ENCODE measurements at regions not wholly inside any gene's neighbourhood (a gene's known extent, or its start where the extent isn't known, plus 50 kb on each side); places are given as distances from the start of the nearest gene placed in this dataset.
A peak's percentile ranks its signal among the peaks of the same experiment; 100 is the strongest.

DNA sequence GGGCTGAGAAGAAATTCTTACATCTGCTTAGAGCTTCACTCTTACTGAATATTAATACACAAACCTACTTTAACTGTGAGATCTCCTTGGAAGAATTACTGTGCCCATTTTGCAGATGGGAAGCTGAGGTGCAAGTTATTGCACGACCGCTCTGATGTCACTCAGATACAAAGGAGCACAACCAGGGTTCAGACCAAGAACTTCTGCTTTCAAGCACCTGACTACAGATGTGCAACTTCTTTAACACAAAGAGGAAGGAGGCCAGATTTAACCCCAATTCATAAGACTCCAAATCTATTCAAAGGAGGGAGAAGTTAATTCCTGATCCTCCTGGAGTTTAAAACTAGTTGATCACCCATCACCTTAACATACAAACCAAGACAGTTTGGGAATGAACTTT lies 232.6 kb downstream of the VRK1 start:
- Mint-ChIP-seq H3K27ac (no peak overlapping the region), H3K4me3 (no peak overlapping the region), H3K36me3 (no peaks in the 10 kb centered on the region), H3K27me3 (peaks cover 50% of the 10 kb centered on the region), H3K9me3 (peaks cover under 1 to 6% (median 5%) of the 10 kb centered on the region in 3 donors), H3K4me1 (peaks cover 18 to 31% (median 23%) of the 10 kb centered on the region in 3 donors)

DNA sequence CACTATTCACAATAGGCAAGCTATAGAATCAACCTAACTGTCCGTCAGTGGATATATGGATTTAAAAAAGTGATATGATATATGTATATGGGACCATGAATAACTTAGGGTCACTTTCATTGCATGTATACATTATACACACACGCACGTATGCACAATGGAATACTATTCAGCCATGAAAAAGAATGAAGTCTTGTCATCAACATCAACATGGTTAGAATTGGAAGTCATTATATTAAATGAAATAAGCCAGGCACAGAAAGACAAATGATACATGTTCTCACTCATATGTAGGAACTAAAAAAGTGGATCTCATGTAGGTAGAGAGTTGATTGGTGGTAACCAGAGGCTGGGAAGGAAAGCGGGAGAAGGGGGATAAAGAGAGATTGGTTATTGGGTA lies 234.3 kb downstream of the VRK1 start:
- Mint-ChIP-seq H3K27me3 (peaks cover 45% of the 10 kb centered on the region), H3K4me1 (peaks cover 14 to 20% (median 16%) of the 10 kb centered on the region in 3 donors), H3K36me3 (no peaks in the 10 kb centered on the region), H3K4me3 (no peak overlapping the region), H3K27ac (no peak overlapping the region), H3K9me3 (peaks cover 5 to 8% (median 6%) of the 10 kb centered on the region in 3 donors)

DNA sequence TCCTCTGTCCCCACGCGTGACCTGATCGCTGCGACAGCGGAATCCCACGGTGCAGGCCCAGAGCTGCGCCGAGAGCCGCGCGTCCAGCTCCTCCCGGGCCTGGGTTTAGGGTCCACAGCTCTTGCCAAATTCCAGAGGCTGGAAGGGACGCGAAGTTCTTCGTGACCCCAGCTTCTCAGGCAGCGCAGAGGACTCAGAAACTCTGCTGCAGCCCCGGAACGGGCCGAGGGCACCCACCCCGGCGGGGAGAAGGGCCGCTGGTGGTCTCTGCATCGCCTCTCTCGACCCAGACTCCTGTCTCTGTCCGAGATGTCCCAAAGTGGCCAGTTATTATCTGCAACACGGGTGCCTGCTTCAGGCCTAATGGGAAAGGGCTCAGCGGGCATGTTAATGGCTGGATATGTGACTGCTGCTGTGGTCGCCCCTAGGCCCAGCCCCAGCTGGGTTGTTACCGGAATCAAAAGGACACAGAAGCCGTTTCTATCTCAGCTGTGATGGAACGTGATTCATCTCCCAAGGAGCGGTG lies 236.4 kb downstream of the VRK1 start:
- Mint-ChIP-seq H3K9me3 (peaks cover 6 to 19% (median 9%) of the 10 kb centered on the region in 3 donors), H3K4me1 (peaks cover 7 to 16% (median 14%) of the 10 kb centered on the region in 3 donors), H3K27me3 (peaks cover 41% of the 10 kb centered on the region), H3K27ac (no peak overlapping the region), H3K4me3 (peak overlapping the region in 1 of 4 donors; percentile 63), H3K36me3 (peaks cover 2% of the 10 kb centered on the region)

DNA sequence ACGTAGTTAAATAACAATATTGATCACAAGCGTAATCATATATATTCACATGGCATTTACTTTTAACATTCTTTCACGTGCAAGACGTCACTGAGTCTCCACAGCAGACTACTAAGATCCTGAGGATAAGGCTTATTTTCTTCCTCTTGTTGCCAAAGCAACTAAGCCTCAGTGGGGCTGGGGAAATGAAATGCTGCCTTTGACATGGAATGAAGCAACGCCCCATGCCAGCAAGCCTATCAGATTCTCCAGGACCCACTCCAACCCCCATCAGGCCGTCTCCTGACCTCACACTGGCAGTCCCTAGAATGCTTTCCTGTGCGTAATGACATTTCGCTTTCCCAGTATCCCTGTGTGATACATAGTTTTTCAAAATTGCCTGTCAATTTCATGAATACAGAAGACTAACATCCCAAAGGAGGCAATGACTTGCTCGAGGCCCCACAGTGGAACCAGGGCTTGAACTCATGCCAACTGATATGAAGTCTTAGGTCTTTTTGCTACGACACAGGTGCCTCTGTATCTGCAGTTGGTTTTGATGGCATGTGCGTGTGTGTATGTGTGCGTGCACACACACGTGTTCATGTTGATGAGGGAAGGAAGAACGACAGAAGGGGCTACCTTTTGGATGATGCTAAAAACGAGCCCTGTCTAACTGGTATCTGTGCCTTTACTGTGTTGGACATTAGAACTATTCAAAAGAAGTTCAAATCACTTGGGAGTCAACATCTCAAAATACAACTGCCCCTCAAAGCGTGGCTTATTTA lies 239.1 kb downstream of the VRK1 start:
- H3K4me1 Mint-ChIP-seq = peaks cover 0 to 5% (median 3%) of the 10 kb centered on the region in 3 donors
- H3K9me3 Mint-ChIP-seq = peaks cover 9 to 28% (median 25%) of the 10 kb centered on the region in 3 donors
- peaks cover 31% of the 10 kb centered on the region for H3K27me3 Mint-ChIP-seq
- H3K4me3 Mint-ChIP-seq = no peak overlapping the region
- peaks cover 2% of the 10 kb centered on the region for H3K36me3 Mint-ChIP-seq
- no peak overlapping the region for H3K27ac Mint-ChIP-seq

DNA sequence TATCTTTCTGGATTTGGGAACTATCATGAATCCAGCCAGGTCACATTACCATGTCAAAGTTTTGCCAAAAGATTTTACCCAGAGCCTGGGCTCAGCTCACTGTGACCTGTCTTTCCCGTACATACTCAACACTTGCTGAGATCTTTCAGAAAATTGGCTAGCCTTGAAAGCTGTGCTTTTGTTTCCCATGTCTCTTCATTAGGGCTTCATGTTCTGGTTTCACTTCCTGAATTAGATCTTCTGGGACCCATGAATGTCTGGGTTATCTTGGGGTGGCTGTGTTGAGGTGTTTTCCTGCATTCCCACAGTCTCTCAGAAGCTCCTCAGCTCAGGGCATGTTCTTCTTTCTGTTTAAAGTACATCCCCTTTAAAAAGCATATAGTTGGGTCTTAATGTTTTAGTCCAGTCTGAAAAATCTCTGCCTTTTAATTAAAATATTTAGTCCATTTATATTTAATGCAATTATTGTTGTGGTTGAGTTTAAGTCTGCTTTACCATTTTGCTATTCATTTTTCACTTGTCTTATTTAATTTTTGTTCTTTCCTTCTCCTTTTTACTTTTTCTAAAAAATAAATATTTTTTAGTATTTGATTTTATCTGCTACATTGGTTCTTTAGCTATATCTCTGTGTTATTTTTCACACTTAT lies 242.7 kb downstream of the VRK1 start:
- H3K27me3 Mint-ChIP-seq = peaks cover 9% of the 10 kb centered on the region
- peaks cover 9 to 34% (median 30%) of the 10 kb centered on the region in 3 donors for H3K9me3 Mint-ChIP-seq
- no peak overlapping the region for H3K4me3 Mint-ChIP-seq
- H3K27ac Mint-ChIP-seq = no peak overlapping the region
- peaks cover 0 to 1% (median 0%) of the 10 kb centered on the region in 3 donors for H3K4me1 Mint-ChIP-seq
- H3K36me3 Mint-ChIP-seq = peaks cover 2% of the 10 kb centered on the region

DNA sequence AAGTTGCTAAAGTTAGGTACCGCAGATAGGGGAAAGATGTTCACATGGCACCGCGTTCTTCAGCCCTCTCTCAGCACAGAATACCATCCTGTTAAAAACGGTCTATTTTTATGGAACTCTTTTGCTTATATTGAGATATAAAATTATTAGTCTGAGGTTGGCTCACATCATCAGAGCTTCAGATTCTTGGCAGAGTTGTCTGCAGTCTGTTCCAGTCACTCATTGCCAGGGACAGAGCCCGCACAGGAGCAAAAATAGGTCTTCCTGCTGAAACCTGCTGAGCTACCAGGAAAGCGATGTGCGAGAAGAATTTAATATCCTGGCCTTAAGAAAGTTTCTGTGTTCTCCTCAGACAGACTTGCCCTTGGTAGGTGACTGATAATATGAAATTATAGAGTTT lies 249.8 kb downstream of the VRK1 start:
- Mint-ChIP-seq H3K27ac (no peak overlapping the region), H3K9me3 (peaks cover under 1 to 5% (median 4%) of the 10 kb centered on the region in 3 donors), H3K27me3 (no peaks in the 10 kb centered on the region), H3K36me3 (no peaks in the 10 kb centered on the region), H3K4me1 (no peaks in the 10 kb centered on the region), H3K4me3 (no peak overlapping the region)

DNA sequence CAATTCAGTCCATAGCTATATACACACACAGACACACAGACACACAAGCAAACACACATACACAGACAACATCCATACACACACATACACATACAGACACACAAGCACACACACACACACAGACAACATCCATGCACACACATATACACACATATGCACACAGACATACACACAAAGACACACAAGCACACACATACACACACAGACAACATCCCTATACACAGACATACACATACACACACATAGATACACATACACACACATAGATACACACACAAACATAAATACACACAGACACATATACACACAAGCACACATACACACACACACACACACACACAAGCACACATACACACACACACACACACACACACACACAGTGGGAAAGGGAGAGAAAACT lies 254.8 kb downstream of the VRK1 start:
- no peak overlapping the region for H3K4me3 Mint-ChIP-seq
- peaks cover 0 to 2% (median 2%) of the 10 kb centered on the region in 3 donors for H3K9me3 Mint-ChIP-seq
- no peak overlapping the region for H3K27ac Mint-ChIP-seq
- no peaks in the 10 kb centered on the region for H3K4me1 Mint-ChIP-seq
- H3K27me3 Mint-ChIP-seq = no peaks in the 10 kb centered on the region
- no peaks in the 10 kb centered on the region for H3K36me3 Mint-ChIP-seq

DNA sequence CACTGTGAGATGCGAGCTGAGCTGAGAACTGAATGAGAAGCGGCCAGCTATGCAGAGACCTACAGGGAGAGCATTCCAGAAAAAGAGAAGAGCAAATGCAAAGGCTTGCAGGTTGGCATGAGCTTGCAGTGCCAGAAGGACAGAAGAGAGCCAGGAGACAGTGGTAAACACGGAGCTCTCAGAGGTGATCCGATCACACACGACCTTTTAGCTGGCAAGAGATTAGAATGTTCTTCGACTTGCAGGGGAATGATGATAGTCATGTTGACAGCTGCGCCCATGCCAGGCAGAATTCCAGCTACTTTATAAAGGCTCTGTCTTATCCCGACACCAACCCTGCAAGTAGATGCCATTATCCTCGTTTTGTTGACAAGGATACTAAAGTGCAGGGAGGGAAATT lies 256.8 kb downstream of the VRK1 start:
- Mint-ChIP-seq H3K36me3 (no peaks in the 10 kb centered on the region), H3K9me3 (peaks cover 0 to 2% (median 2%) of the 10 kb centered on the region in 3 donors), H3K4me1 (no peaks in the 10 kb centered on the region), H3K27ac (no peak overlapping the region), H3K4me3 (no peak overlapping the region), H3K27me3 (peaks cover 3% of the 10 kb centered on the region)

DNA sequence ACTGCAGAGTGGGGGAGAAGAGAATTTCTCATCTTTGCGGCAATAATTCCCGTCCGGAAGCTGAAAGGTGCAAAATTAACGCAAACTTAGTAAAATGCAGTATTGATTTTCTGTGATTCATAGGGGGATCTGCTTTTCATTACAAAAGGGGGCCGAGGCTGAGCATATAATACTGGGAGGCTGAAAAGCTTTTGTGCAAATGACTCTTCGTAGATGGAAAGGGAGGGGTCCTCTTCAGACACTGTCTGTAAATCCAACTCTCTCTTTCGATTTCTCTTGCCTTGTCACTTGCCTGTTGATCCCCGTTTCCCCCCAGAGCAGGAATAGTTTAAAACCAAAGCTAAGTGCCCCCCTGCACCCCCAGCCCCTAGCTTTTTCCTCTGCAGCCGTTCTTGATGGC lies 258.2 kb downstream of the VRK1 start:
- Mint-ChIP-seq H3K4me3 (no peak overlapping the region), H3K9me3 (peaks cover 0 to 2% (median 0%) of the 10 kb centered on the region in 3 donors), H3K4me1 (no peaks in the 10 kb centered on the region), H3K27me3 (peaks cover 3% of the 10 kb centered on the region), H3K27ac (no peak overlapping the region), H3K36me3 (no peaks in the 10 kb centered on the region)

DNA sequence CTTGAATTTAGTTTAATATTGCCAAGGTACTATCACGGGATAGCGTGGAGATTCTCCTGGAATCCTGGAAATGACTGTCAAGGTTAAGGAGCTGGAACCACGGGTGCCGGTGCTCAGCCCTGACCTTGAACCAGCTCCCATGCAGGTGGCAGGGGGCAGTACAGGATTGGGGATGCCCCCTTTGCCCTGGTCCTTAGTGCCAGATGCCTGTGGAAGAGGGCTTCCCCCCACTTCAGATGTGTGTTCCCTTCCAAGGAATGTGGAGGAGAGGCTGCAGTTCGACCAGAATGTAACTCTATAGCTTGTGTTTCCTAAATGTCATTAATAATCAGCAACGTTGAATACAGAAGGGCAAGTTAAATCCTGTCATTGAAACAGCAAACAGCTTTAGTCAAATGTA lies 258.9 kb downstream of the VRK1 start:
- Mint-ChIP-seq H3K4me3 (no peak overlapping the region), H3K4me1 (no peaks in the 10 kb centered on the region)

DNA sequence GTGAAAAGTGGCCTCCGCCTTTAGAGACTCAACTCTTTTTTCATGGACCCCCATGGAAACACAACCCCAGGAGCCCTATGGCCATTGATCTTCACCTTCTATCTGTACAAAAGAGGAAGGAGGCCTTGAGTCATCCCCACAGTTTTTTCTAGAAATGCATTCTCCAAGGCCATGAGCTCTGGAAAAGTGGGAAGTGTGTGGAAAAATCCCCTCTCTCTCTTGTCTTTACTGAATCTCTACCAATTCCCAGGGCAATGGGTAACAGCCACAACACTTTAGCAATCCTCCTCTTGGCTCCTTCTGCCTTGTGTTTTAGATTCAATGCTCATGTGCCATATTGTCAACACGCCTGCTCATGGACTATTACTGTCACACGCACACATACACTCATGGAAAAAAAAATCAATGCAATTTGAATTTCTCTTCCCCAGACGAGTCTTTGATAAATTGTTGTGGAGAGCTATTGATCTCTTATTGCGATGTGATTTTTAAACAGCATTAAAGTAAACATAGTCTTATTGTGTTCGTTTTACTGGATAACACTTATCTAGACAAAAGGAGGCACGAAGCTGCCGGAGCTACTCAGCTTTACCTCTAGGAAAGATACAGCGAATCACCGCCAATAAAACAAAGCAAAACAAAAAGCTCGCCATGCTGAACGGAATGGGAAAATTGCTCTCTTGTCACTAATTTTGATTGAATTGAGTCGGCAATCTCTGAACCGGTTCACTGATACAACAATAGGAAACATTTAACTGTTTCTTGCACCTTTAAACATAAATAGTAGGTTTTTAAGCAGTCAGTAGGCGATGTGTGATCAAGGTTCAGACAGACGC lies 260.3 kb downstream of the VRK1 start:
- Mint-ChIP-seq H3K4me1 (no peaks in the 10 kb centered on the region), H3K4me3 (no peak overlapping the region), H3K27me3 (peaks cover 3% of the 10 kb centered on the region), H3K27ac (no peak overlapping the region), H3K9me3 (peaks cover 0 to 2% (median 0%) of the 10 kb centered on the region in 3 donors), H3K36me3 (no peaks in the 10 kb centered on the region)

More for the DNA sequence above, 258.9 kb downstream of the VRK1 start:
- Mint-ChIP-seq H3K36me3 (no peaks in the 10 kb centered on the region), H3K27ac (no peak overlapping the region), H3K9me3 (peaks cover 0 to 2% (median 0%) of the 10 kb centered on the region in 3 donors), H3K27me3 (peaks cover 3% of the 10 kb centered on the region)

DNA sequence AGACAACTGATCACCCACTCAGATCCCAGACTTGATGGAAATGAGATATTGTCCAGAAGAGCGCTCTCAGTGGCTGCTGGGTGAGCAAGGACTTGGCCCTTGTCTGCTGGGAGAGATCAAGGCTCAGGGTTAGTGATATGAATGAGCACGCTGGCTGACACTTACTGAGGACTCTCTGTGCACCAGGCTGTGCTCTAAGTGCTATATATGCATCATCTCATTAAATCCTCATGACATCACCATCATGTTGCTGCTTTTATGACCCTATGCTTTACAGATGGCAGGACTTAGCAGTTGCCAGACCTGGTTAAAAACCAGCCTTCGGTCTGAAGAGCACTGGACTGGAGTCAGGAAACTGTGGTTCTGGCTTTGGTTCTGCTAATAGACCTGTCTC lies 260.9 kb downstream of the VRK1 start:
- Mint-ChIP-seq H3K36me3 (peaks cover 1% of the 10 kb centered on the region), H3K27ac (no peak overlapping the region), H3K4me1 (no peaks in the 10 kb centered on the region), H3K4me3 (no peak overlapping the region), H3K27me3 (peaks cover 3% of the 10 kb centered on the region), H3K9me3 (peaks cover 0 to 2% (median 0%) of the 10 kb centered on the region in 3 donors)

DNA sequence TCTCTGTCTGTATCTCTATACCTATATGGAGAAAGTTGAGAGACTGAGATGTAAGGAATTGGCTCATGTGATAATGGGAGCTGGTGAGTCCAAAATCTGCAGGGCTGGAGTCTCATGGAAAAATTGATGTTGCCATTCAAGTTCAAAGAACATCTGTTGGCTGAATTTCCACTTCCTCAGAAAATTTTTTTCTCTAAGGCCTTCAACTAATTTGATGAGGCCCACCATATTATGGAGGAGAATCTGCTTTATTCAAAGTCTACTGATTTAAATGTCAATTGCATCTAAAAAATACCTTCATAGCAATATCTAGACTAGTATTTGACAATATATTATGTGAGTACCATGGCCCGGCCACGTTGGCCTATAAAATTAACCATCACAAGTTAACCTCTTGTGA lies 261.4 kb downstream of the VRK1 start:
- H3K4me1 Mint-ChIP-seq = no peaks in the 10 kb centered on the region
- H3K4me3 Mint-ChIP-seq = no peak overlapping the region
- peaks cover 3% of the 10 kb centered on the region for H3K27me3 Mint-ChIP-seq
- no peak overlapping the region for H3K27ac Mint-ChIP-seq
- H3K9me3 Mint-ChIP-seq = peaks cover 0 to 2% (median 0%) of the 10 kb centered on the region in 3 donors
- H3K36me3 Mint-ChIP-seq = peaks cover 1% of the 10 kb centered on the region

DNA sequence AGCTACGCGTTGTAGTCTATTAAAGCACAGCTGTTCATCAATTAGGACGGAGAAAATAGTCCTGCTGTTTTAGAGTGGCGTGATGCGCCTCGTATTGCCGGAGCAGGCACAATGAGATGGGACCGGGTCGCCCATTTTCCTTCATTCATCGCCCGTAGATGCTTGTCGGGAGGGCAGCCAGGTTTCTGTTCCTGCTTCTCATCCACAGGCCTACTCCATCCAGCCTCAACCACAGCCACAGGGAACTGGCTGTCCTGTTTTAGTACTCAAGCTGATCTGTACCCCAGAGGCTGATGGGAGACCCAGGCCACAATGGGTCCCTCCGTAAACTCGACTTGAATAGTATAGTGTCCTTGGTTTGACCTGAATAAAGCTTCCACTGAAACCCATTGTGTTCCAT lies 264.0 kb downstream of the VRK1 start:
- no peak overlapping the region for H3K4me3 Mint-ChIP-seq
- peaks cover 0 to 3% (median 0%) of the 10 kb centered on the region in 3 donors for H3K4me1 Mint-ChIP-seq
- H3K9me3 Mint-ChIP-seq = peaks cover 0 to 2% (median 2%) of the 10 kb centered on the region in 3 donors
- no peak overlapping the region for H3K27ac Mint-ChIP-seq
- peaks cover 1% of the 10 kb centered on the region for H3K36me3 Mint-ChIP-seq
- H3K27me3 Mint-ChIP-seq = peaks cover 9% of the 10 kb centered on the region

DNA sequence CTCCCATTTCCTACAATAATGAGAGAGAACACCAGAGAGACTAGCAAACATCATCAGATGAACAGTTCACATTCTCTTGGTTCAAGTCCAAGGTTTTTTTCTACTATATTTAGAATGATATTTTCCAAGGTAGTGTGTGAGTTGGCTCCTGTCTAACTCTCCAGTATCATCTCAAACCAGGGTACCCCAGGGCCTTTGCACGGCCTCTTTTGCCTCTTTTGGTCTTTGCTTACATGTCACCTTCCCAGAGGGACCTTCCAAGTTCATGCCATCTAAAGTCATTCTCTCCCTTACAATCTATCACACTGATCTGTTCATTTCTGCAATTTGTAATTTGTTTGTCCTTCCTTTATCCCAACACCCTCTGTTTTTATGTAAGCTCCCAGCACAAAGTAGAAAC lies 264.5 kb downstream of the VRK1 start:
- H3K27me3 Mint-ChIP-seq = peaks cover 10% of the 10 kb centered on the region
- H3K9me3 Mint-ChIP-seq = peaks cover 0 to 2% (median 2%) of the 10 kb centered on the region in 3 donors
- peak overlapping the region in 1 of 3 donors; percentile 13 for H3K27ac Mint-ChIP-seq
- peaks cover 0 to 3% (median 0%) of the 10 kb centered on the region in 3 donors for H3K4me1 Mint-ChIP-seq
- H3K4me3 Mint-ChIP-seq = no peak overlapping the region
- H3K36me3 Mint-ChIP-seq = peaks cover 1% of the 10 kb centered on the region
